ENCODE measurements at regions not wholly inside any gene's neighbourhood (a gene's known extent, or its start where the extent isn't known, plus 50 kb on each side); places are given as distances from the start of the nearest gene placed in this dataset.
A peak's percentile ranks its signal among the peaks of the same experiment; 100 is the strongest.

DNA sequence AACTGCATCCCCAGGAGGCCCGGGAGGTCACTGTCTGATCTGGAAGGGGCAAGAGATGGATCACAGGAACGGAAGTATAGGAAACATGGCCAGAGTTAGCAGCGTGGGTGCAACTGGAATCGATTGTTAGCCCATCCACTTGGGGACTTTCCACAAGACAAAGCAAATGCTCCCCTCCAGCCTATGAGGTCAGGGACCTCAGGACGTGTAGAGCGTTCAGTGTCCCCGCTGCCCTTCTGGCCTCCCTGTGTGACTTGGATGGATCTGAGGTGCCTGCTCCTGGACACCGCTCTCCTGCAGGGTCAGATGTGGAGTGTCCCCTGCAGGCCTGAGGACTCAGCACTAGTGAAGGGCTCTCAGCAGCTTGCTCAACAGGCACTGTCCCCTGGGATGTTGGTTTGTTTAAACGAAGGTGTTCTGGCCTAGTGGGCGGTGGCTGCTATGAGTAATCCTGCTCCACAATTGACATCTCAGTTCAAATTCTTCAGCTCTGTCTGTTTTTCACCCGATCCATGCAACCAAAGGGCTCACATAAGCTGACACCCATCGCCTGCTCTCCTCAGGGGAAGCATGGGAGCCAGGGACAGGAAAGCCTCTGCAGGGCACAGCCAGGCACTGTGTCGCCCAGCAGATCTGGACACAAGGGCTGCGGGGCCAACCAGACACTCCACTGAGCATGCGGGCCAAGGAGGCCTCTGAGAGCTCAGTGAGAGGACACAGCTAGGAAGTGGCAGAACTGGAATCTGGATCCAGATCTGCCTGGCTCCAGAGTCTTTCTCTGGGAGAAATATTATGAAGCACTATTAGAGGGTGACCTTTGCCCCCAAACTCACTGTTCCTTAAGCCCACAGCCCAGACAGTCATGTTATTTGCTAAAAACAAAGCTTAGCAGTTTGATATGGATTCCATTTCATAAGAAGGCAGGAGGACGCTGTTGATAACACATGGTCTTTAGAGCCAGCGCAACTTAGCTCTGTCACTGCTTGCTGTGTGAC, 78.5 kb downstream of the RHOB start:
- peak; percentile 81 for DNase-seq (ENCODE audit: unreplicated experiment)
- Mint-ChIP-seq H3K27me3 (ENCODE audit: insufficient read depth, unreplicated experiment) (no peaks in the 10 kb centered on the region), H3K4me1 (ENCODE audit: insufficient read depth, unreplicated experiment) (peaks cover 13% of the 10 kb centered on the region), H3K27ac (ENCODE audit: low read depth, unreplicated experiment) (peak overlapping the region; percentile 29), H3K4me3 (ENCODE audit: unreplicated experiment) (no peak overlapping the region), H3K36me3 (ENCODE audit: insufficient read depth, unreplicated experiment) (no peaks in the 10 kb centered on the region), H3K9me3 (ENCODE audit: unreplicated experiment) (no peaks in the 10 kb centered on the region)
- POLR2A ChIA-PET, result interaction anchor here (0.6 to 0.7 kb wide), 2 partner anchors 17 to 27 kb away, joined by 3 to 4 read pairs; no protein-coding TSS in a partner anchor
- TF ChIP-seq, protein P1, sequence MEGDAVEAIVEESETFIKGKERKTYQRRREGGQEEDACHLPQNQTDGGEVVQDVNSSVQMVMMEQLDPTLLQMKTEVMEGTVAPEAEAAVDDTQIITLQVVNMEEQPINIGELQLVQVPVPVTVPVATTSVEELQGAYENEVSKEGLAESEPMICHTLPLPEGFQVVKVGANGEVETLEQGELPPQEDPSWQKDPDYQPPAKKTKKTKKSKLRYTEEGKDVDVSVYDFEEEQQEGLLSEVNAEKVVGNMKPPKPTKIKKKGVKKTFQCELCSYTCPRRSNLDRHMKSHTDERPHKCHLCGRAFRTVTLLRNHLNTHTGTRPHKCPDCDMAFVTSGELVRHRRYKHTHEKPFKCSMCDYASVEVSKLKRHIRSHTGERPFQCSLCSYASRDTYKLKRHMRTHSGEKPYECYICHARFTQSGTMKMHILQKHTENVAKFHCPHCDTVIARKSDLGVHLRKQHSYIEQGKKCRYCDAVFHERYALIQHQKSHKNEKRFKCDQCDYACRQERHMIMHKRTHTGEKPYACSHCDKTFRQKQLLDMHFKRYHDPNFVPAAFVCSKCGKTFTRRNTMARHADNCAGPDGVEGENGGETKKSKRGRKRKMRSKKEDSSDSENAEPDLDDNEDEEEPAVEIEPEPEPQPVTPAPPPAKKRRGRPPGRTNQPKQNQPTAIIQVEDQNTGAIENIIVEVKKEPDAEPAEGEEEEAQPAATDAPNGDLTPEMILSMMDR (IDR thresholded peaks at IDR 0.05; ENCODE audit: unreplicated experiment), result no peak
- BruUV-seq (replicated peaks), result no TSS peak
- intact Hi-C loops (cut with micrococcal nuclease), result loop anchor here (1.0 kb wide), 1 partner anchor 73 kb away; no protein-coding TSS in a partner anchor
- CTCF ChIA-PET, result interaction anchor here (0.5 to 2.2 kb wide), 9 partner anchors 13 to 116 kb away, joined by 3 to 5 read pairs (median 4); no protein-coding TSS in a partner anchor

DNA sequence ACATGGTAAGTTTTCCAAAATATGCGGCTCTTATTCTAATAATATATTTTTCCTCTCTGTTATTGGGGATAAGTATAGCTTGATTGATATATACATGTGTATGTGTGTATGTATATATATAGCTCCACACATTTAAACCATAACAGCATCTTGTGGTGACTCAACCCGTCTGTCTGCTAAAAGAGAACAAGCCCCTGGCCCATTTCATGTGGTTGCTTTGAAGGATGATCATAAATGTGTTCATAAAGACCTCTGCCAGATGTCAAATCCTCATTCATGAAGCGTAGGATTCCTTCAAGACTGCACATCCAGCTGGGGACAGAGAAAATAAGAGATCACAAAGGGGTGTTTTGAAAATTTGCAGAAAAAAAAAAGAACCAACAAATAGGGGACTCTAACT, 79.3 kb downstream of the RHOB start:
- H3K36me3 Mint-ChIP-seq (ENCODE audit: insufficient read depth, unreplicated experiment), result no peaks in the 10 kb centered on the region
- intact Hi-C loops (cut with micrococcal nuclease), result no loop called here
- DNase-seq (ENCODE audit: unreplicated experiment), result no peak
- ChIA-PET CTCF (interaction anchor here (0.5 to 1.4 kb wide), 5 partner anchors 12 to 115 kb away, joined by 3 to 5 read pairs (median 4); partner anchors contain the start of gene RHOB), POLR2A (interaction anchor here (0.6 kb wide), 1 partner anchor 28 kb away, joined by 4 read pairs; no protein-coding TSS in a partner anchor)
- no TSS peak for BruUV-seq (replicated peaks)
- TF ChIP-seq, protein P1 (IDR thresholded peaks at IDR 0.05; ENCODE audit: unreplicated experiment), result no peak
- H3K27ac Mint-ChIP-seq (ENCODE audit: low read depth, unreplicated experiment), result no peak overlapping the region
- no peak overlapping the region for H3K4me3 Mint-ChIP-seq (ENCODE audit: unreplicated experiment)
- H3K27me3 Mint-ChIP-seq (ENCODE audit: insufficient read depth, unreplicated experiment), result no peaks in the 10 kb centered on the region
- H3K4me1 Mint-ChIP-seq (ENCODE audit: insufficient read depth, unreplicated experiment), result peaks cover 13% of the 10 kb centered on the region
- no peaks in the 10 kb centered on the region for H3K9me3 Mint-ChIP-seq (ENCODE audit: unreplicated experiment)

DNA sequence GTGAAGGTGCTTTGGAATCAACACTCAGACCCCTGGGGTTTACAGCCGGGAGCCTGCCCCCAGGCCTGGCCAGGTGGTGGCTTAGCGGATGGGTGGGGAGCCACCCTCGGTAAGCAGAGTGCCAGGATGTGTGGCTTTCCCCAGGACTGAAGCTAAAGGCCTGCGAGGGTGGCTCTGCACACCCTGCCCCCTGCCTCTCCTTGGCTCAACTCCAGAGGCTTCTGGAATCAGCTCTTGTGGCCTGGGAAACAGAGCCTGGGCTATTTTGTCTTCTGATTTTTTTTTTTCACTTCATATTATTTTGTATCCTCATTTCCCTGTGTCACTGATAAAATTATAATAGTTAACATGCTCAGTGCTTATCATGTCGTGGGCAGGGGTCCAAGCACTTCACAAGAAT, 79.8 kb downstream of the RHOB start:
- ChIA-PET CTCF (interaction anchor here (0.6 to 1.4 kb wide), 4 partner anchors 12 to 116 kb away, joined by 3 to 5 read pairs (median 4); partner anchors contain the start of gene RHOB), POLR2A (no interaction called here)
- intact Hi-C loops (cut with micrococcal nuclease), result no loop called here
- H3K27ac Mint-ChIP-seq (ENCODE audit: low read depth, unreplicated experiment), result no peak overlapping the region
- no peaks in the 10 kb centered on the region for H3K9me3 Mint-ChIP-seq (ENCODE audit: unreplicated experiment)
- TF ChIP-seq, protein P1 (IDR thresholded peaks at IDR 0.05; ENCODE audit: unreplicated experiment), result no peak
- no peaks in the 10 kb centered on the region for H3K36me3 Mint-ChIP-seq (ENCODE audit: insufficient read depth, unreplicated experiment)
- H3K27me3 Mint-ChIP-seq (ENCODE audit: insufficient read depth, unreplicated experiment), result no peaks in the 10 kb centered on the region
- no peak for DNase-seq (ENCODE audit: unreplicated experiment)
- BruUV-seq (replicated peaks), result no TSS peak
- peaks cover 13% of the 10 kb centered on the region for H3K4me1 Mint-ChIP-seq (ENCODE audit: insufficient read depth, unreplicated experiment)
- no peak overlapping the region for H3K4me3 Mint-ChIP-seq (ENCODE audit: unreplicated experiment)

DNA sequence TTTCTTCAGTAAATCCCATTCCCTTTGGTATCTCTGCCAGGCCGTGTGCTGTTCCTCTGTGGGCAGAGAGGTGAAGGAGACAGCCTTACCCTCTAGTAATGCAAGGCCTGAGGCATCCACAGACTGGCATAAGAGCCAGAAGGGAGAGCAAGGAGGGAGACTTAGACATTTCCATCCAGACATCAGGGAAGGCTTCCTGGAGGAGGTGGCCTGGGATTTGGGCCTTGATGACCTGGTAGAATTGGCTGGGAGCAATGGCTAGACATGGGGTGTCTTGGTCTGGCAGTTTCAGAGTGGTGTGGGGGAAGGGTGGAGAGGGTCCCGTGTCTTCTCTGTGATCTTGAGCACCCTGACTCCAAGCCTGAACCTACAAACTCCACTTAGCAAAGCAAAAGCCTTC, 81.8 kb downstream of the RHOB start:
- DNase-seq (ENCODE audit: unreplicated experiment), result no peak
- TF ChIP-seq, protein P1 (IDR thresholded peaks at IDR 0.05; ENCODE audit: unreplicated experiment), result no peak
- intact Hi-C loops (cut with micrococcal nuclease), result no loop called here
- ChIA-PET CTCF (no interaction called here), POLR2A (no interaction called here)
- Mint-ChIP-seq H3K36me3 (ENCODE audit: insufficient read depth, unreplicated experiment) (no peaks in the 10 kb centered on the region), H3K4me1 (ENCODE audit: insufficient read depth, unreplicated experiment) (peaks cover 13% of the 10 kb centered on the region), H3K27ac (ENCODE audit: low read depth, unreplicated experiment) (no peak overlapping the region), H3K4me3 (ENCODE audit: unreplicated experiment) (no peak overlapping the region), H3K27me3 (ENCODE audit: insufficient read depth, unreplicated experiment) (no peaks in the 10 kb centered on the region), H3K9me3 (ENCODE audit: unreplicated experiment) (no peaks in the 10 kb centered on the region)
- no TSS peak for BruUV-seq (replicated peaks)

All from MCF 10A (cell line).